Peyer's patch (tissue), 4 donors: ENCODE measurements at regions not wholly inside any gene's neighbourhood (a gene's known extent, or its start where the extent isn't known, plus 50 kb on each side); places are given as distances from the start of the nearest gene placed in this dataset.
"Not testable (repeated sequence)": the region's sequence is repeated elsewhere in the genome, so short reads cannot be mapped to it uniquely, and the experiment has no call there.

ENCODE experiments used
- DNase-seq, 3 donors: peaks; one replicate each; pipeline ENCODE4 v3.0.0-alpha.2; 2017 to 2019
- H3K27ac ChIP-seq, 4 donors: fragments of 200-600 bp; sonication (generic); one replicate each; pipeline ENCODE4 v1.5.1; 2016 to 2019
- H3K27me3 ChIP-seq, 2 donors: fragments of 200-600 bp; sonication (generic); one replicate each; pipeline ENCODE4 v1.5.1; 2019
- H3K36me3 ChIP-seq, 3 donors: fragments of 200-600 bp; sonication (generic); one replicate each; pipeline ENCODE4 v1.5.1; 2016 to 2019
- H3K4me1 ChIP-seq, 4 donors: fragments of 200-600 bp; sonication (generic); one replicate each; pipeline ENCODE4 v1.5.1; 2016 to 2019
- H3K4me3 ChIP-seq, 4 donors: fragments of 200-600 bp; sonication (generic); 1 replicate in 3 of 4; 2 replicates in 1 of 4; pipeline ENCODE4 v1.5.1; 2016 to 2019; ENCODE audit warnings: mild to moderate bottlenecking in 1 of 4
- H3K9me3 ChIP-seq, 4 donors: fragments of 200-600 bp; sonication (generic); one replicate each; pipeline ENCODE4 v1.5.1; 2016 to 2019; ENCODE audit warnings: mild to moderate bottlenecking in 1 of 4
- CTCF ChIP-seq, 6 experiments: fragments of 450-650 bp in 4 of 6; fragments of 200-600 bp in 2 of 6; sonication (generic) in 1 of 6; IDR thresholded peaks; one replicate each; pipeline ENCODE4 v1.5.1; 2017 to 2019; ENCODE audit warnings: antibody characterized with exemption in 6 of 6, mild to moderate bottlenecking in 3 of 6, moderate library complexity in 1 of 6
- POLR2A ChIP-seq, 2 donors: fragments of 450-650 bp; IDR thresholded peaks; one replicate each; pipeline ENCODE4 v1.5.1; 2017; ENCODE audit warnings: antibody characterized with exemption in 2 of 2, mild to moderate bottlenecking in 2 of 2, moderate library complexity in 2 of 2

GRCh38 chr4:12016729-12017128 is 588.0 kb upstream of the HS3ST1 start:
- no peak for TF ChIP-seq POLR2A (IDR thresholded peaks at IDR 0.05)
- no peak for TF ChIP-seq CTCF (IDR thresholded peaks at IDR 0.05)
- Histone ChIP-seq H3K4me3 (no peak overlapping the region), H3K27ac (no peak overlapping the region), H3K27me3 (no peaks in the 10 kb centered on the region), H3K4me1 (no peaks in the 10 kb centered on the region), H3K9me3 (no peaks in the 10 kb centered on the region), H3K36me3 (no peaks in the 10 kb centered on the region)
- DNase-seq: no peak

GRCh38 chr4:12005471-12005870 is 576.8 kb upstream of the HS3ST1 start:
- Histone ChIP-seq H3K27me3 (no peaks in the 10 kb centered on the region), H3K9me3 (no peaks in the 10 kb centered on the region), H3K4me3 (no peak overlapping the region), H3K27ac (no peak overlapping the region), H3K36me3 (no peaks in the 10 kb centered on the region), H3K4me1 (no peaks in the 10 kb centered on the region)
- no peak for TF ChIP-seq CTCF (IDR thresholded peaks at IDR 0.05)
- no peak for TF ChIP-seq POLR2A (IDR thresholded peaks at IDR 0.05)
- no peak for DNase-seq

GRCh38 chr4:11996581-11996980 is 567.9 kb upstream of the HS3ST1 start:
- not testable (repeated sequence) for H3K36me3 ChIP-seq, H3K9me3 ChIP-seq, H3K4me3 ChIP-seq, H3K27me3 ChIP-seq, DNase-seq, H3K4me1 ChIP-seq, H3K27ac ChIP-seq

GRCh38 chr4:11976726-11977263 is 548.1 kb upstream of the HS3ST1 start:
- Histone ChIP-seq H3K4me1 (no peaks in the 10 kb centered on the region), H3K27me3 (no peaks in the 10 kb centered on the region), H3K9me3 (no peaks in the 10 kb centered on the region), H3K4me3 (no peak overlapping the region), H3K36me3 (no peaks in the 10 kb centered on the region), H3K27ac (no peak overlapping the region)
- no peak for TF ChIP-seq CTCF (IDR thresholded peaks at IDR 0.05)
- DNase-seq: no peak

- Histone ChIP-seq H3K4me3 (no peak overlapping the region), H3K36me3 (no peaks in the 10 kb centered on the region), H3K4me1 (no peaks in the 10 kb centered on the region), H3K27ac (no peak overlapping the region), H3K27me3 (no peaks in the 10 kb centered on the region), H3K9me3 (no peaks in the 10 kb centered on the region)
- TF ChIP-seq POLR2A (IDR thresholded peaks at IDR 0.05): no peak
- no peak for TF ChIP-seq CTCF (IDR thresholded peaks at IDR 0.05)
- no peak for DNase-seq
These were observed 544.6 kb upstream of the HS3ST1 start for GRCh38 chr4:11973270-11973669.

- TF ChIP-seq CTCF (IDR thresholded peaks at IDR 0.05): no peak
- no peaks in the 10 kb centered on the region for H3K36me3 ChIP-seq
- H3K4me1 ChIP-seq: no peaks in the 10 kb centered on the region
- DNase-seq: no peak
- H3K27ac ChIP-seq: no peak overlapping the region
- no peaks in the 10 kb centered on the region for H3K9me3 ChIP-seq
- H3K4me3 ChIP-seq: no peak overlapping the region
- H3K27me3 ChIP-seq: no peaks in the 10 kb centered on the region
These were observed 542.1 kb upstream of the HS3ST1 start for GRCh38 chr4:11970754-11971153.
